HG03175 (cell line): ENCODE measurements at regions not wholly inside any gene's neighbourhood (a gene's known extent, or its start where the extent isn't known, plus 50 kb on each side); places are given as distances from the start of the nearest gene placed in this dataset.

Source experiments
- ATAC-seq: cut with Tn5 transposase; IDR thresholded peaks from one replicate; pipeline ENCODE4 v1.9.1; 2021; ENCODE audit warnings: mild to moderate bottlenecking, moderate library complexity; ENCODE audit not compliant: unreplicated experiment

GRCh38 chr10:129274748-129275474 is 192.1 kb upstream of the MGMT start:
- no peak for ATAC-seq

GRCh38 chr10:129275886-129276285 is 191.2 kb upstream of the MGMT start:
- ATAC-seq = no peak

- ATAC-seq = no peak
These were observed 190.0 kb upstream of the MGMT start for GRCh38 chr10:129277084-129277483.

GRCh38 chr10:129277841-129278240 is 189.2 kb upstream of the MGMT start:
- no peak for ATAC-seq

GRCh38 chr10:129278686-129279085 is 188.4 kb upstream of the MGMT start:
- no peak for ATAC-seq

- no peak for ATAC-seq
These were observed 187.4 kb upstream of the MGMT start for GRCh38 chr10:129279446-129280154.

- ATAC-seq = no peak
These were observed 186.9 kb upstream of the MGMT start for GRCh38 chr10:129280155-129280502.

- ATAC-seq = no peak
These were observed 186.0 kb upstream of the MGMT start for GRCh38 chr10:129280908-129281586.

- ATAC-seq = no peak
These were observed 181.6 kb upstream of the MGMT start for GRCh38 chr10:129285459-129285858.

GRCh38 chr10:129288999-129289584 is 177.9 kb upstream of the MGMT start:
- no peak for ATAC-seq

GRCh38 chr10:129293991-129294700 is 172.9 kb upstream of the MGMT start:
- ATAC-seq = no peak

- no peak for ATAC-seq
These were observed 172.1 kb upstream of the MGMT start for GRCh38 chr10:129294944-129295343.

- no peak for ATAC-seq
These were observed 162.0 kb upstream of the MGMT start for GRCh38 chr10:129305046-129305445.

- ATAC-seq = no peak
These were observed 159.9 kb upstream of the MGMT start for GRCh38 chr10:129307141-129307540.

- no peak for ATAC-seq
These were observed 158.0 kb upstream of the MGMT start for GRCh38 chr10:129308953-129309564.

- no peak for ATAC-seq
These were observed 157.5 kb upstream of the MGMT start for GRCh38 chr10:129309565-129309964.

- ATAC-seq = no peak
These were observed 156.2 kb upstream of the MGMT start for GRCh38 chr10:129310881-129311280.

- no peak for ATAC-seq
These were observed 147.1 kb upstream of the MGMT start for GRCh38 chr10:129319934-129320333.

GRCh38 chr10:129320340-129320739 is 146.7 kb upstream of the MGMT start:
- ATAC-seq = no peak

- no peak for ATAC-seq
These were observed 145.3 kb upstream of the MGMT start for GRCh38 chr10:129321727-129322126.
